Neural progenitor cell (in vitro differentiated cells): ENCODE measurements at regions not wholly inside any gene's neighbourhood (a gene's known extent, or its start where the extent isn't known, plus 50 kb on each side); places are given as distances from the start of the nearest gene placed in this dataset.

ENCODE experiments used
- EZH2 ChIP-seq: fragments of 200-600 bp; sonication (generic); IDR thresholded peaks from 2 replicates; pipeline ENCODE4 v1.6.1; 2017; ENCODE audit warnings: antibody characterized with exemption, mild to moderate bottlenecking, moderate library complexity
- EZH2phosphoT487 ChIP-seq: fragments of 200-600 bp; sonication (generic); IDR thresholded peaks from 2 replicates; pipeline ENCODE4 v1.6.1; 2017; ENCODE audit warnings: antibody characterized with exemption
- TF ChIP-seq, protein P1 (sequence below): fragments of 200-600 bp; sonication (generic); IDR thresholded peaks from 2 replicates; pipeline ENCODE4 v1.5.1; 2017; ENCODE audit warnings: antibody characterized with exemption, mild to moderate bottlenecking

DNA sequence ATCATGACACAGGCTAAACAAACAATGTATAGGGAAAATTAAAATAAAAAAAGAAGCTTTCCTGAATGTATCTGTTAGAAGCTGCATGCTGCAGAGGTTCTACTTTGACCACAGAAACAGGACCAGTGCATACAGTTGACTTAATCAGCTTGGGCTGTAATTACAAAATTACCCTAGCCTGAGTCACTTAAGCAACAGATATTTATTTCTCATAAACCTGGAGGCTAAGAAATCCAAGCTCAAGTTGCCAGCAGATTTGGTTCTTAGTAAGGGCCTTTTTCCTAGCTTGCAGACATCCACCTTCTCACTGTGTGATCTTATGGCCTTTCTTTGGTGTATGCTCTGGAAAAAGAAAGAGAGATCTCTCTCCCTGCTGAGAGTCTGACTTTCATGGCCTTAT is 946.5 kb upstream of the RAG2 start:
- TF ChIP-seq, protein P1, sequence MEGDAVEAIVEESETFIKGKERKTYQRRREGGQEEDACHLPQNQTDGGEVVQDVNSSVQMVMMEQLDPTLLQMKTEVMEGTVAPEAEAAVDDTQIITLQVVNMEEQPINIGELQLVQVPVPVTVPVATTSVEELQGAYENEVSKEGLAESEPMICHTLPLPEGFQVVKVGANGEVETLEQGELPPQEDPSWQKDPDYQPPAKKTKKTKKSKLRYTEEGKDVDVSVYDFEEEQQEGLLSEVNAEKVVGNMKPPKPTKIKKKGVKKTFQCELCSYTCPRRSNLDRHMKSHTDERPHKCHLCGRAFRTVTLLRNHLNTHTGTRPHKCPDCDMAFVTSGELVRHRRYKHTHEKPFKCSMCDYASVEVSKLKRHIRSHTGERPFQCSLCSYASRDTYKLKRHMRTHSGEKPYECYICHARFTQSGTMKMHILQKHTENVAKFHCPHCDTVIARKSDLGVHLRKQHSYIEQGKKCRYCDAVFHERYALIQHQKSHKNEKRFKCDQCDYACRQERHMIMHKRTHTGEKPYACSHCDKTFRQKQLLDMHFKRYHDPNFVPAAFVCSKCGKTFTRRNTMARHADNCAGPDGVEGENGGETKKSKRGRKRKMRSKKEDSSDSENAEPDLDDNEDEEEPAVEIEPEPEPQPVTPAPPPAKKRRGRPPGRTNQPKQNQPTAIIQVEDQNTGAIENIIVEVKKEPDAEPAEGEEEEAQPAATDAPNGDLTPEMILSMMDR = no peak
- TF ChIP-seq EZH2phosphoT487 = no peak
- TF ChIP-seq EZH2 = no peak
